Gastroesophageal sphincter (tissue), 4 donors: ENCODE measurements at regions not wholly inside any gene's neighbourhood (a gene's known extent, or its start where the extent isn't known, plus 50 kb on each side); places are given as distances from the start of the nearest gene placed in this dataset.

Experiments used
- ATAC-seq: fragments of 150-250 bp; one replicate; pipeline ENCODE4 v1.9.1; 2016; ENCODE audit warnings: mild to moderate bottlenecking, moderate library complexity
- H3K27ac ChIP-seq, 4 donors: fragments of 200-600 bp; sonication (generic) in 3 of 4; 1 replicate in 3 of 4; 2 replicates in 1 of 4; pipeline ENCODE4 v1.5.1; 2016 to 2019
- H3K27me3 ChIP-seq: fragments of 200-600 bp; sonication (generic); one replicate; pipeline ENCODE4 v1.5.1; 2019
- H3K36me3 ChIP-seq, 2 donors: fragments of 200-600 bp; sonication (generic); one replicate each; pipeline ENCODE4 v1.5.1; 2019; ENCODE audit warnings: control low read depth in 1 of 2
- H3K4me1 ChIP-seq, 3 donors: fragments of 200-600 bp; sonication (generic); 1 replicate in 2 of 3; 2 replicates in 1 of 3; pipeline ENCODE4 v1.5.1; 2016 to 2019; ENCODE audit warnings: control low read depth in 2 of 3
- H3K4me3 ChIP-seq, 2 donors: fragments of 200-600 bp; sonication (generic); one replicate each; pipeline ENCODE4 v1.5.1; 2019; ENCODE audit warnings: mild to moderate bottlenecking in 1 of 2, moderate library complexity in 1 of 2
- H3K9me3 ChIP-seq, 3 donors: fragments of 200-600 bp; sonication (generic); one replicate each; pipeline ENCODE4 v1.5.1; 2017 to 2019; ENCODE audit warnings: control low read depth in 2 of 3
- CTCF ChIP-seq, 4 experiments: fragments of 200-600 bp in 2 of 4; fragments of 450-650 bp in 2 of 4; sonication (generic) in 1 of 4; IDR thresholded peaks; one replicate each; pipeline ENCODE4 v1.5.1; 2017 to 2019; ENCODE audit warnings: antibody characterized with exemption in 4 of 4, mild to moderate bottlenecking in 2 of 4, moderate library complexity in 2 of 4
- EP300 ChIP-seq: sonication (generic); formaldehyde crosslinking; IDR thresholded peaks from one replicate; pipeline ENCODE4 v1.6.1; 2017; ENCODE audit warnings: antibody characterized with exemption, mild to moderate bottlenecking
- POLR2A ChIP-seq, 2 donors: fragments of 450-650 bp; IDR thresholded peaks; one replicate each; pipeline ENCODE4 v1.6.1; 2017; ENCODE audit warnings: antibody characterized with exemption in 2 of 2, mild to moderate bottlenecking in 2 of 2, moderate library complexity in 1 of 2
- POLR2AphosphoS5 ChIP-seq: sonication (generic); formaldehyde crosslinking; IDR thresholded peaks from one replicate; pipeline ENCODE4 v1.6.1; 2017; ENCODE audit warnings: antibody characterized with exemption
- WGBS, 2 donors: methylation state at CpG; one replicate each; pipeline ENCODE4 v1.1.5; 2018; ENCODE audit warnings: low coverage in 1 of 2; 5-methylcytosine and 5-hydroxymethylcytosine counted together

DNA sequence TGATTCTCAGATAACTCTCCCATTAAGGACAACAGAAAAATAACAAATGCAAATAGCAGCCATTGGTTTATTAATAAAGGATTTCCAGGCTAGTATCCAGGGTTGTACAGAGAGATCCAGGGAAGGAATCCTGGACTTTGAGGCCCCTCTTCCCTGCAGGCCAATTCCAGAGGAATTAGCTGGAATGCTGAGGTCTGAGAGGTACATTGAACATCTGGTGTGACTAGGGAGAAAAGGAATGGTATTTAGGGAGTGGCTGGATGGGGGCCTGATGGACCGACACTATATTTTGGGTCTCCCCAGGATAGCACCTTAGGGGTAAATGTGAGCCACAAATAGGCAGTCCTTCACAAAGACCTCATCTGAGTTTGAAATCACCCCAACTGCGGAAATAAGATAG, 924.5 kb downstream of the AACS start:
- H3K9me3 ChIP-seq: no peaks in the 10 kb centered on the region
- H3K27me3 ChIP-seq: peaks cover 5% of the 10 kb centered on the region
- no peak overlapping the region for H3K27ac ChIP-seq
- 71 to 75% methylated on average over 2 of the region's 2 CpGs for WGBS, 2 donors
- peaks cover 0 to 1% (median 0%) of the 10 kb centered on the region in 3 donors for H3K4me1 ChIP-seq
- H3K36me3 ChIP-seq: no peaks in the 10 kb centered on the region
- no peak for ATAC-seq
- TF ChIP-seq EP300 (no peak), POLR2AphosphoS5 (no peak), POLR2A (IDR thresholded peaks at IDR 0.05) (no peak), CTCF (IDR thresholded peaks at IDR 0.05) (no peak)
- no peak overlapping the region for H3K4me3 ChIP-seq

GRCh38 chr12:125996443-125996842, 931.2 kb downstream of the AACS start:
- TF ChIP-seq EP300 (no peak), CTCF (IDR thresholded peaks at IDR 0.05) (no peak), POLR2AphosphoS5 (no peak), POLR2A (IDR thresholded peaks at IDR 0.05) (no peak)
- 43 to 64% methylated on average over 1 to 3 of the region's 4 CpGs for WGBS, 2 donors

GRCh38 chr12:125999628-126000027, 934.4 kb downstream of the AACS start:
- H3K36me3 ChIP-seq: no peaks in the 10 kb centered on the region
- TF ChIP-seq POLR2AphosphoS5 (no peak), POLR2A (IDR thresholded peaks at IDR 0.05) (no peak), EP300 (no peak), CTCF (IDR thresholded peaks at IDR 0.05) (no peak)
- no peak overlapping the region for H3K4me3 ChIP-seq
- no peaks in the 10 kb centered on the region for H3K4me1 ChIP-seq
- 78 to 79% methylated on average over 6 to 7 of the region's 7 CpGs for WGBS, 2 donors
- H3K27me3 ChIP-seq: no peaks in the 10 kb centered on the region
- peaks cover 0 to 22% (median 0%) of the 10 kb centered on the region in 3 donors for H3K9me3 ChIP-seq
- no peak for ATAC-seq
- H3K27ac ChIP-seq: no peak overlapping the region

More at GRCh38 chr12:125996443-125996842, 931.2 kb downstream of the AACS start:
- H3K9me3 ChIP-seq: no peaks in the 10 kb centered on the region
- no peaks in the 10 kb centered on the region for H3K36me3 ChIP-seq
- ATAC-seq: no peak
- H3K4me1 ChIP-seq: no peaks in the 10 kb centered on the region
- no peak overlapping the region for H3K27ac ChIP-seq
- no peak overlapping the region for H3K4me3 ChIP-seq
- H3K27me3 ChIP-seq: no peaks in the 10 kb centered on the region

DNA sequence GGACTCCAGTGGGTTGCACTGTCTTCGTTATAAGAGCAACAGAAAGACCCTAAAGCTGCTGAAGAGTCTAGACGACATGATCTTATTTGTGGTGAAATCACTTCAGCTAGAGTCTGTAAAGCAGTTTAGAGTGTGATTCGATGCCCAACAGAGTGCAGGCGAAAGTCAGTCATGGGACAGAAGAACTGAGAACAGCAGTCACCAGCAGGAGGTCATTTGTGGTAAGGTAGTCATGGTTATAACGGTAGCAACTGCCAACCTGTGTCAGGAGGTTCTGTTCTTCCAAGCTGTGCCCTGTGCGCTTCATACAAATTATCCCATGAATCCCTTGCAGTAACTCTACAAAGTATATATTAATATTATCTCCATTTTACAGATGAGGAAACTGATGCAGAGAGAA, 954.1 kb downstream of the AACS start:
- 64% methylated on average over 5 of the region's 6 CpGs for WGBS, 2 donors
- Histone ChIP-seq H3K27me3 (no peaks in the 10 kb centered on the region), H3K9me3 (peaks cover 0 to 24% (median 0%) of the 10 kb centered on the region in 3 donors), H3K4me3 (no peak overlapping the region), H3K27ac (no peak overlapping the region), H3K4me1 (no peaks in the 10 kb centered on the region), H3K36me3 (no peaks in the 10 kb centered on the region)
- ATAC-seq: no peak
- TF ChIP-seq POLR2A (IDR thresholded peaks at IDR 0.05) (no peak), POLR2AphosphoS5 (no peak), EP300 (no peak), CTCF (IDR thresholded peaks at IDR 0.05) (no peak)

- no peak overlapping the region for H3K4me3 ChIP-seq
- H3K27me3 ChIP-seq: no peaks in the 10 kb centered on the region
- H3K4me1 ChIP-seq: no peaks in the 10 kb centered on the region
- no peaks in the 10 kb centered on the region for H3K36me3 ChIP-seq
- peaks cover 0 to 24% (median 0%) of the 10 kb centered on the region in 3 donors for H3K9me3 ChIP-seq
- ATAC-seq: no peak
- H3K27ac ChIP-seq: no peak overlapping the region
- 68% methylated on average over 2 of the region's 2 CpGs for WGBS, 2 donors
- TF ChIP-seq POLR2A (IDR thresholded peaks at IDR 0.05) (no peak), POLR2AphosphoS5 (no peak), CTCF (IDR thresholded peaks at IDR 0.05) (no peak), EP300 (no peak)
Measured at GRCh38 chr12:126021675-126022074, 956.4 kb downstream of the AACS start.
